H9 (cell line): ENCODE measurements at regions not wholly inside any gene's neighbourhood (a gene's known extent, or its start where the extent isn't known, plus 50 kb on each side); places are given as distances from the start of the nearest gene placed in this dataset.

Source experiments
- DNase-seq: peaks from one replicate; pipeline ENCODE4 v3.0.0-alpha.2; 2017
- H2AFZ ChIP-seq: one replicate; pipeline ENCODE4 v1.6.1; 2013; ENCODE audit warnings: mild to moderate bottlenecking, low read length, control low read depth, moderate library complexity
- H2AK5ac ChIP-seq: 2 replicates; pipeline ENCODE4 v1.6.1; 2013; ENCODE audit warnings: low read length, control low read depth, mixed read lengths; ENCODE audit not compliant: insufficient read length
- H2BK120ac ChIP-seq: one replicate; pipeline ENCODE4 v1.6.1; 2013; ENCODE audit warnings: low read depth, mild to moderate bottlenecking, low read length, control low read depth, inconsistent platforms; ENCODE audit not compliant: poor library complexity, severe bottlenecking
- H2BK12ac ChIP-seq: 2 replicates; pipeline ENCODE4 v1.6.1; 2013; ENCODE audit warnings: low read length, control low read depth, mixed read lengths, low read depth; ENCODE audit not compliant: insufficient read length
- H2BK15ac ChIP-seq: 2 replicates; pipeline ENCODE4 v1.6.1; 2013; ENCODE audit warnings: low read depth, low read length, control low read depth
- H2BK20ac ChIP-seq: one replicate; pipeline ENCODE4 v1.6.1; 2013; ENCODE audit warnings: low read depth, mild to moderate bottlenecking, low read length, control low read depth, inconsistent platforms; ENCODE audit not compliant: poor library complexity, severe bottlenecking
- H2BK5ac ChIP-seq: 2 replicates; pipeline ENCODE4 v1.6.1; 2013; ENCODE audit warnings: low read length, control low read depth, mixed read lengths; ENCODE audit not compliant: insufficient read length
- H3K14ac ChIP-seq: 2 replicates; pipeline ENCODE4 v1.6.1; 2013; ENCODE audit warnings: low read length, control low read depth; ENCODE audit not compliant: insufficient read depth
- H3K18ac ChIP-seq: 2 replicates; pipeline ENCODE4 v1.6.1; 2013; ENCODE audit warnings: low read depth, mild to moderate bottlenecking, mixed read lengths, low read length, control low read depth; ENCODE audit not compliant: insufficient read length
- H3K23ac ChIP-seq: 2 replicates; pipeline ENCODE4 v1.6.1; 2013; ENCODE audit warnings: low read length, control low read depth, mixed read lengths, low read depth; ENCODE audit not compliant: insufficient read length
- H3K23me2 ChIP-seq: 2 replicates; pipeline ENCODE4 v1.6.1; 2013; ENCODE audit warnings: low read depth, mild to moderate bottlenecking, mixed read lengths, low read length, control low read depth; ENCODE audit not compliant: insufficient read length, poor library complexity, severe bottlenecking
- H3K27ac ChIP-seq: 2 replicates; pipeline ENCODE4 v1.5.1; 2013; ENCODE audit warnings: low read length, control low read depth, mixed read lengths, low read depth; ENCODE audit not compliant: insufficient read length
- H3K27me3 ChIP-seq: 2 replicates; pipeline ENCODE4 v1.6.1; 2013; ENCODE audit warnings: low read length, control low read depth, inconsistent platforms; ENCODE audit not compliant: insufficient read depth
- H3K4ac ChIP-seq: 2 replicates; pipeline ENCODE4 v1.6.1; 2013; ENCODE audit warnings: low read depth, mild to moderate bottlenecking, control low read depth, inconsistent platforms, low read length, moderate library complexity
- H3K4me1 ChIP-seq: 2 replicates; pipeline ENCODE4 v1.6.1; 2013; ENCODE audit warnings: low read length, control low read depth, inconsistent platforms; ENCODE audit not compliant: insufficient read depth
- H3K4me2 ChIP-seq: 2 replicates; pipeline ENCODE4 v1.6.1; 2013; ENCODE audit warnings: low read length, control low read depth, mixed read lengths; ENCODE audit not compliant: insufficient read length, insufficient read depth
- H3K56ac ChIP-seq: 2 replicates; pipeline ENCODE4 v1.6.1; 2013; ENCODE audit warnings: low read depth, mild to moderate bottlenecking, mixed read lengths, low read length, control low read depth; ENCODE audit not compliant: insufficient read length
- H3K79me1 ChIP-seq: 2 replicates; pipeline ENCODE4 v1.6.1; 2013; ENCODE audit warnings: low read depth, mild to moderate bottlenecking, moderate library complexity, low read length, control low read depth, inconsistent platforms; ENCODE audit not compliant: insufficient read depth, poor library complexity, severe bottlenecking
- H3K79me2 ChIP-seq: 2 replicates; pipeline ENCODE4 v1.6.1; 2013; ENCODE audit warnings: low read length, control low read depth, inconsistent platforms; ENCODE audit not compliant: insufficient read depth
- H3K9ac ChIP-seq: 2 replicates; pipeline ENCODE4 v1.6.1; 2013; ENCODE audit warnings: low read length, control low read depth, mixed read lengths; ENCODE audit not compliant: insufficient read length; ENCODE audit errors: extremely low read depth
- H3K9me3 ChIP-seq: one replicate; pipeline ENCODE4 v1.6.1; 2013; ENCODE audit warnings: low read depth, low read length, inconsistent platforms; ENCODE audit not compliant: control insufficient read depth
- H3T11ph ChIP-seq: one replicate; pipeline ENCODE4 v1.6.1; 2013; ENCODE audit warnings: mild to moderate bottlenecking, low read length, control low read depth, inconsistent platforms
- H4K20me1 ChIP-seq: one replicate; pipeline ENCODE4 v1.6.1; 2013; ENCODE audit not compliant: control insufficient read depth, insufficient read length, insufficient read depth
- H4K5ac ChIP-seq: 2 replicates; pipeline ENCODE4 v1.6.1; 2013; ENCODE audit warnings: low read depth, mild to moderate bottlenecking, mixed read lengths, low read length, control low read depth; ENCODE audit not compliant: insufficient read length
- H4K8ac ChIP-seq: replicated peaks from 2 replicates; pipeline ENCODE4 v1.6.1; 2013; ENCODE audit warnings: low read length, control low read depth, mixed read lengths, low read depth; ENCODE audit not compliant: insufficient read length
- H4K91ac ChIP-seq: 2 replicates; pipeline ENCODE4 v1.6.1; 2013; ENCODE audit warnings: low read depth, mild to moderate bottlenecking, moderate library complexity, mixed read lengths, low read length, control low read depth; ENCODE audit not compliant: insufficient read length
- H3K27ac Mint-ChIP-seq, 3 experiments: 2 replicates in 2 of 3; 3 replicates in 1 of 3; pipeline ENCODE4 v1.8.0; 2020 to 2021; ENCODE audit warnings: mixed read lengths in 3 of 3, mild to moderate bottlenecking in 1 of 3, moderate library complexity in 1 of 3
- H3K27me3 Mint-ChIP-seq: 2 replicates; pipeline ENCODE4 v1.8.0; 2021; ENCODE audit warnings: low read depth, mild to moderate bottlenecking, moderate library complexity, mixed read lengths
- H3K36me3 Mint-ChIP-seq, 3 experiments: 2 replicates in 2 of 3; 3 replicates in 1 of 3; pipeline ENCODE4 v1.8.0; 2020 to 2021; ENCODE audit warnings: low read depth in 3 of 3, mixed read lengths in 3 of 3; ENCODE audit not compliant: insufficient read depth in 1 of 3
- H3K4me1 Mint-ChIP-seq, 2 experiments: 2 replicates each; pipeline ENCODE4 v1.8.0; 2020; ENCODE audit warnings: mixed read lengths in 2 of 2
- H3K4me3 Mint-ChIP-seq, 2 experiments: 2 replicates in 1 of 2; 3 replicates in 1 of 2; pipeline ENCODE4 v1.8.0; 2020 to 2021; ENCODE audit warnings: mild to moderate bottlenecking in 2 of 2, mixed read lengths in 2 of 2, moderate library complexity in 1 of 2
- H3K9me3 Mint-ChIP-seq, 2 experiments: 2 replicates in 1 of 2; 3 replicates in 1 of 2; pipeline ENCODE4 v1.8.0; 2020; ENCODE audit warnings: mild to moderate bottlenecking in 2 of 2, mixed read lengths in 2 of 2, moderate library complexity in 1 of 2
- CTCF ChIP-seq: fragments of 200-600 bp; sonication (generic); conservative IDR thresholded peaks from 3 replicates; pipeline ENCODE4 v1.8.0; 2021; ENCODE audit warnings: antibody characterized with exemption, mild to moderate bottlenecking
- WGBS: extraction: QIAGEN DNeasy Blood & Tissue Kit; methylation state at CpG from one replicate; pipeline ENCODE4 v1.1.7; 2013; ENCODE audit warnings: missing lambda C conversion rate, low lambda C conversion rate, mixed read lengths; ENCODE audit not compliant: insufficient read length; ENCODE audit errors: extremely low coverage; 5-methylcytosine and 5-hydroxymethylcytosine counted together

- Histone ChIP-seq H2BK120ac (no peak overlapping the region), H3K79me2 (no peaks in the 10 kb centered on the region), H2BK15ac (no peak overlapping the region), H2AK5ac (no peak overlapping the region), H4K8ac (no peak overlapping the region), H3K14ac (no peak overlapping the region), H3K27ac (no peak overlapping the region), H4K20me1 (no peaks in the 10 kb centered on the region), H3K4me2 (no peak overlapping the region), H3K9me3 (no peaks in the 10 kb centered on the region), H2BK12ac (no peak overlapping the region), H3K18ac (no peak overlapping the region), H2BK20ac (no peak overlapping the region), H3K4me1 (no peaks in the 10 kb centered on the region), H2BK5ac (no peak overlapping the region), H3K23me2 (no peaks in the 10 kb centered on the region), H3K27me3 (no peaks in the 10 kb centered on the region), H3T11ph (no peak overlapping the region), H3K9ac (no peak overlapping the region), H3K23ac (no peak overlapping the region), H3K56ac (no peak overlapping the region), H3K79me1 (no peaks in the 10 kb centered on the region), H4K5ac (no peak overlapping the region), H4K91ac (no peak overlapping the region), H3K4ac (no peak overlapping the region), H2AFZ (no peak overlapping the region)
- Mint-ChIP-seq H3K27ac (no peak overlapping the region), H3K4me1 (peaks cover 8 to 10% of the 10 kb centered on the region in 2 experiments), H3K4me3 (no peak overlapping the region), H3K27me3 (no peaks in the 10 kb centered on the region), H3K9me3 (no peaks in the 10 kb centered on the region), H3K36me3 (no peaks in the 10 kb centered on the region)
- no peak for TF ChIP-seq CTCF
- no peak for DNase-seq
- no CpG with 5 or more reads among the region's 2 CpGs for WGBS
Observed at GRCh38 chr12:20040184-20040583, 328.2 kb upstream of the PDE3A start.
